ENCODE measurements at regions not wholly inside any gene's neighbourhood (a gene's known extent, or its start where the extent isn't known, plus 50 kb on each side); places are given as distances from the start of the nearest gene placed in this dataset.

- no peak overlapping the region for H3K27ac ChIP-seq (ENCODE audit: low read depth, low read length)
- no peaks in the 10 kb centered on the region for H3K9me3 ChIP-seq (ENCODE audit: control insufficient read depth in 3 of 3, low read length in 3 of 3)
- no peaks in the 10 kb centered on the region for H3K4me1 ChIP-seq (ENCODE audit: control insufficient read depth in 3 of 3, insufficient read depth in 3 of 3, low read length in 3 of 3)
- no peaks in the 10 kb centered on the region for H3K27me3 ChIP-seq (ENCODE audit: control insufficient read depth in 3 of 3, insufficient read depth in 3 of 3, low read length in 3 of 3)
- no peaks in the 10 kb centered on the region for H3K36me3 ChIP-seq (ENCODE audit: control insufficient read depth in 3 of 3, insufficient read depth in 3 of 3, low read length in 3 of 3)
- H3K9ac ChIP-seq (ENCODE audit: low read depth in 1 of 3, low read length in 3 of 3) = no peak overlapping the region
- H3K4me3 ChIP-seq (ENCODE audit: low read length in 3 of 3) = no peak overlapping the region
Observed at GRCh38 chr5:165076686-165077085, 1571.3 kb downstream of the MAT2B start.

DNA sequence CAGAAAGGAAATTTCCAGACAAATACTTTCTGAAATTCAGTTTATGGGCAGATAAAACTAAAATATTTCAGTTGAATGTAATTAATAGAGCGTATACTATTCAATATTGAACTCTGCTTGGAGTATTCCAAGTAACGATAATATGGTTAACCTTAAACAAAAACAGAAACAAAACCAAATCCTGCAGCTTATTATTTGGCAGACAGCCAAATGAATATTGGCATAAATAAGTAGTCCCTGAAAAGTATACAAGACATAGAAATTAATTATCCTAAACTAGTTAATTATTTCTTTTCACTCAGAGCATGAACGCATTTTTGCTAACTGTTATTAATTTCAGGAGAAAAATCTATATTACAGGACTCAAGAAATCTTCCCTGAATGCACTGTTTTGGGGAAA, 1574.0 kb downstream of the MAT2B start:
- Histone ChIP-seq H3K9ac (ENCODE audit: low read depth in 1 of 3, low read length in 3 of 3) (no peak overlapping the region), H3K27ac (ENCODE audit: low read depth, low read length) (no peak overlapping the region), H3K4me1 (ENCODE audit: control insufficient read depth in 3 of 3, insufficient read depth in 3 of 3, low read length in 3 of 3) (no peaks in the 10 kb centered on the region), H3K36me3 (ENCODE audit: control insufficient read depth in 3 of 3, insufficient read depth in 3 of 3, low read length in 3 of 3) (no peaks in the 10 kb centered on the region), H3K9me3 (ENCODE audit: control insufficient read depth in 3 of 3, low read length in 3 of 3) (no peaks in the 10 kb centered on the region), H3K4me3 (ENCODE audit: low read length in 3 of 3) (no peak overlapping the region), H3K27me3 (ENCODE audit: control insufficient read depth in 3 of 3, insufficient read depth in 3 of 3, low read length in 3 of 3) (no peaks in the 10 kb centered on the region)

DNA sequence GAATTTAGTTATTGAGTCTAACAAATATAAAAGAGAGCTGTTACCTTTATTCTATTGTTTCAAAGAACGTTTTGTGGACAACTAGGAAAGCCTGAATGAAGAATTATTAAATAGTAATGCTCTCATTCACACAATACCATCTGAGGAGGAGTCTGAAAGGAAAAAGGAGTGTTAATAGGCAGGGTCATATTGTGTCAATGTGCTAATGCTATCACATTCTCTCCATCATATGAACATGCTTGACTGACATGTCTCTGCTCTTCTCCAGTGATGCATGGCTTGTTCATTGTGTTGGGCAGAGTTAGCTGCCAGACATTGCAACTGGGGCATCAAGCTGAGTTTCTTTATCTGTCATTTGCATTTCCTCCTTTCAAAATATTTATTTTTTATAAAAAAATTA, 1578.0 kb downstream of the MAT2B start:
- no peaks in the 10 kb centered on the region for H3K9me3 ChIP-seq (ENCODE audit: control insufficient read depth in 3 of 3, low read length in 3 of 3)
- no peaks in the 10 kb centered on the region for H3K36me3 ChIP-seq (ENCODE audit: control insufficient read depth in 3 of 3, insufficient read depth in 3 of 3, low read length in 3 of 3)
- H3K9ac ChIP-seq (ENCODE audit: low read depth in 1 of 3, low read length in 3 of 3) = no peak overlapping the region
- no peaks in the 10 kb centered on the region for H3K4me1 ChIP-seq (ENCODE audit: control insufficient read depth in 3 of 3, insufficient read depth in 3 of 3, low read length in 3 of 3)
- no peaks in the 10 kb centered on the region for H3K27me3 ChIP-seq (ENCODE audit: control insufficient read depth in 3 of 3, insufficient read depth in 3 of 3, low read length in 3 of 3)
- H3K4me3 ChIP-seq (ENCODE audit: low read length in 3 of 3) = no peak overlapping the region
- no peak overlapping the region for H3K27ac ChIP-seq (ENCODE audit: low read depth, low read length)

DNA sequence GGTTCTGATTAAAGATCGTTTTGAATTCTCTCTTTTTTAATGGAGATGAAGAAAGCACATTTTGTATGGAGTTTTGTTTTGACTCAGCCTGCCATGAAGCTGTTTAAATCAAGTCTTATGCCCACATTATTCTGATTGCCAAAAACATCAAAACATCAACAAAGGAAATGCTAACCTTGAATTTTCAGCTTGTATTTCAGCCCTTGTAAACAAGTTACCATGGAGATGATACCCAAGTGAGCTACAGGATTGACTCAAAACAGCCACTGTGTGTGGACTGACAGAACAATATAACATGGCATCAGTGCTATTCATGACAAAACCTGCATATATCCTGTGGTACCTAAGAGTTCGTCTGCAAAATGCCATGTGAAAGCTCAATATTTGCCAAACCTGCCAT, 1581.0 kb downstream of the MAT2B start:
- no peaks in the 10 kb centered on the region for H3K27me3 ChIP-seq (ENCODE audit: control insufficient read depth in 3 of 3, insufficient read depth in 3 of 3, low read length in 3 of 3)
- H3K4me3 ChIP-seq (ENCODE audit: low read length in 3 of 3) = no peak overlapping the region
- H3K9ac ChIP-seq (ENCODE audit: low read depth in 1 of 3, low read length in 3 of 3) = no peak overlapping the region

DNA sequence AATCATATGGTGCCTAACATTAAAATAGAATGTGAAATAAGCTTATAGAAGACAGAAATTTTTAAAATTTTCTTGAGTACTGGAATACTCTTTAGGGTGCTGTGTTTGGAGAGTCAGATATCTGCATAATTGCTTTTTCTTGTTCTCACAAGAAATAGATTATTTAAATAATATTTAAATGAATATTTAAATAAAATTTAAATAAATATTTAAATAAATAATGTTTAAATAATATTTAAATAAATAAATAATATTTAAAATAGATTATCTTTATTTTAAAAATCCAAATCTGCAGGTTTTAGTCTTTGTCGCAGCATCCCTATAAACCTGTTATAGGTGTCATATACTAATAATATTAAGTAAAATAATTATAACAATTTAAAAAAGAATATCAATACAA, 1589.4 kb downstream of the MAT2B start:
- Histone ChIP-seq H3K36me3 (ENCODE audit: control insufficient read depth in 3 of 3, insufficient read depth in 3 of 3, low read length in 3 of 3) (no peaks in the 10 kb centered on the region), H3K4me3 (ENCODE audit: low read length in 3 of 3) (no peak overlapping the region), H3K9ac (ENCODE audit: low read depth in 1 of 3, low read length in 3 of 3) (no peak overlapping the region), H3K4me1 (ENCODE audit: control insufficient read depth in 3 of 3, insufficient read depth in 3 of 3, low read length in 3 of 3) (no peaks in the 10 kb centered on the region), H3K9me3 (ENCODE audit: control insufficient read depth in 3 of 3, low read length in 3 of 3) (no peaks in the 10 kb centered on the region), H3K27me3 (ENCODE audit: control insufficient read depth in 3 of 3, insufficient read depth in 3 of 3, low read length in 3 of 3) (no peaks in the 10 kb centered on the region), H3K27ac (ENCODE audit: low read depth, low read length) (no peak overlapping the region)

More for the DNA sequence above, 1581.0 kb downstream of the MAT2B start:
- H3K9me3 ChIP-seq (ENCODE audit: control insufficient read depth in 3 of 3, low read length in 3 of 3) = no peaks in the 10 kb centered on the region
- no peak overlapping the region for H3K27ac ChIP-seq (ENCODE audit: low read depth, low read length)
- H3K36me3 ChIP-seq (ENCODE audit: control insufficient read depth in 3 of 3, insufficient read depth in 3 of 3, low read length in 3 of 3) = no peaks in the 10 kb centered on the region
- H3K4me1 ChIP-seq (ENCODE audit: control insufficient read depth in 3 of 3, insufficient read depth in 3 of 3, low read length in 3 of 3) = no peaks in the 10 kb centered on the region

DNA sequence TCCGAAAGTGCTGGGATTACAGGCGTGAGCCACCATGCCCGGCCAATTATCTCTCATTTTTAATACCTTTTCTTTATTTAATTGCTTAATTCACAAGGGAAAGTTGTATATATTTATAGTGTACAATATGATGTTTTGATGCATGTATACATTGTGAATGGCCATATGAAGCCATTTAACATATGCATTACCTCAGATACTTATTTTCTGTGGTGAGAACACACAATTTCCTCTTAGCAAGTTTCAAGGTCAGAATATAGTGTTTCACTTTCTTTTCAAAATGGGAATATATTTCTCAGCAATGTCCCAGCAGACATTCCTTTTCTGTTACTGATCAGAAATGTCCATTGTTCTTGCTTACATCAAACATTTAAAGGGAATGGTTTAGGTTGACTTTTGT, 1596.3 kb downstream of the MAT2B start:
- H3K27ac ChIP-seq (ENCODE audit: low read depth, low read length) = no peak overlapping the region
- no peak overlapping the region for H3K4me3 ChIP-seq (ENCODE audit: low read length in 3 of 3)
- H3K36me3 ChIP-seq (ENCODE audit: control insufficient read depth in 3 of 3, insufficient read depth in 3 of 3, low read length in 3 of 3) = no peaks in the 10 kb centered on the region
- no peaks in the 10 kb centered on the region for H3K27me3 ChIP-seq (ENCODE audit: control insufficient read depth in 3 of 3, insufficient read depth in 3 of 3, low read length in 3 of 3)
- no peaks in the 10 kb centered on the region for H3K9me3 ChIP-seq (ENCODE audit: control insufficient read depth in 3 of 3, low read length in 3 of 3)
- H3K4me1 ChIP-seq (ENCODE audit: control insufficient read depth in 3 of 3, insufficient read depth in 3 of 3, low read length in 3 of 3) = no peaks in the 10 kb centered on the region
- no peak overlapping the region for H3K9ac ChIP-seq (ENCODE audit: low read depth in 1 of 3, low read length in 3 of 3)

DNA sequence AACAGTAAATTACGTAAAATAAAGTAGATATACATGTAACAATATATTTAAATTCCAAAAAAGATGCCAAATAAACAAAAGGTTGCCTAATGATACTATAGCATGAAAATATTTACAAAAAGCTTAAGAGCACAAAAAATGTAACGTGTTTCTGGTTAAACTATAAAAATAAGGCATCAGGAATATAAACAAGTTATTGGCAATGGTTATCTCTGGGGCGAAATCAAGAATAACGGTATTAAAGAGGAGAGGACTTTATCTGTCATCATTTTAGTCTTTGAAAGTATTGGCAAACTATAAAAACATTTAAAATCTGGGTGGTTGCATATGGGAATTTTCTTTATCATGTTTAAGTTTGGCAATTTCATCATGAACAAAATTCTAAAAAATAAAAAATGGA, 1599.2 kb downstream of the MAT2B start:
- no peaks in the 10 kb centered on the region for H3K4me1 ChIP-seq (ENCODE audit: control insufficient read depth in 3 of 3, insufficient read depth in 3 of 3, low read length in 3 of 3)
- H3K9me3 ChIP-seq (ENCODE audit: control insufficient read depth in 3 of 3, low read length in 3 of 3) = no peaks in the 10 kb centered on the region
- H3K4me3 ChIP-seq (ENCODE audit: low read length in 3 of 3) = no peak overlapping the region
- H3K9ac ChIP-seq (ENCODE audit: low read depth in 1 of 3, low read length in 3 of 3) = no peak overlapping the region
- H3K27me3 ChIP-seq (ENCODE audit: control insufficient read depth in 3 of 3, insufficient read depth in 3 of 3, low read length in 3 of 3) = no peaks in the 10 kb centered on the region
- H3K27ac ChIP-seq (ENCODE audit: low read depth, low read length) = no peak overlapping the region
- no peaks in the 10 kb centered on the region for H3K36me3 ChIP-seq (ENCODE audit: control insufficient read depth in 3 of 3, insufficient read depth in 3 of 3, low read length in 3 of 3)

- no peak overlapping the region for H3K4me3 ChIP-seq (ENCODE audit: low read length in 3 of 3)
- no peaks in the 10 kb centered on the region for H3K9me3 ChIP-seq (ENCODE audit: control insufficient read depth in 3 of 3, low read length in 3 of 3)
- no peaks in the 10 kb centered on the region for H3K4me1 ChIP-seq (ENCODE audit: control insufficient read depth in 3 of 3, insufficient read depth in 3 of 3, low read length in 3 of 3)
- no peak overlapping the region for H3K27ac ChIP-seq (ENCODE audit: low read depth, low read length)
- H3K27me3 ChIP-seq (ENCODE audit: control insufficient read depth in 3 of 3, insufficient read depth in 3 of 3, low read length in 3 of 3) = no peaks in the 10 kb centered on the region
- H3K36me3 ChIP-seq (ENCODE audit: control insufficient read depth in 3 of 3, insufficient read depth in 3 of 3, low read length in 3 of 3) = no peaks in the 10 kb centered on the region
- H3K9ac ChIP-seq (ENCODE audit: low read depth in 1 of 3, low read length in 3 of 3) = no peak overlapping the region
Observed at GRCh38 chr5:165108809-165109208, 1603.4 kb downstream of the MAT2B start.

DNA sequence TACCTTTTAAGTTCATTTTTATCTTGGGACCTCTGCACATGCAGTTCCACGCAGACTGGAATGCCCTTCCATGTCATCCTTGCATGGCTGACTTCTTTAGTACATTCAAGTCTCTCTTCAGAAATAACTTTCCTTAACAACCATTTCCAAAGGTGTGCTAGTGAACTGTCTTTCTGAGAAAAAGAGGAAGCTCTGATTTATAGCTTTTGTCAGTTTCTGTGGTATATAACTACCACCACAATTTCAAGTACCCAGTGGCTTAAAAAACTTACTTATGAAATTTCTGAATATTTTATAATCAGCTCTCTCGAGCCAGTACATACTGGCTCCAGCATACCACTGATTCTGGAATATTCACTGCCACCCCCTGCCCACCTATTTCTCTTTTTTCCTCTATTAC, 1613.8 kb downstream of the MAT2B start:
- Histone ChIP-seq H3K9ac (ENCODE audit: low read depth in 1 of 3, low read length in 3 of 3) (no peak overlapping the region), H3K4me3 (ENCODE audit: low read length in 3 of 3) (no peak overlapping the region), H3K27ac (ENCODE audit: low read depth, low read length) (no peak overlapping the region), H3K27me3 (ENCODE audit: control insufficient read depth in 3 of 3, insufficient read depth in 3 of 3, low read length in 3 of 3) (no peaks in the 10 kb centered on the region), H3K4me1 (ENCODE audit: control insufficient read depth in 3 of 3, insufficient read depth in 3 of 3, low read length in 3 of 3) (no peaks in the 10 kb centered on the region), H3K9me3 (ENCODE audit: control insufficient read depth in 3 of 3, low read length in 3 of 3) (no peaks in the 10 kb centered on the region), H3K36me3 (ENCODE audit: control insufficient read depth in 3 of 3, insufficient read depth in 3 of 3, low read length in 3 of 3) (no peaks in the 10 kb centered on the region)

DNA sequence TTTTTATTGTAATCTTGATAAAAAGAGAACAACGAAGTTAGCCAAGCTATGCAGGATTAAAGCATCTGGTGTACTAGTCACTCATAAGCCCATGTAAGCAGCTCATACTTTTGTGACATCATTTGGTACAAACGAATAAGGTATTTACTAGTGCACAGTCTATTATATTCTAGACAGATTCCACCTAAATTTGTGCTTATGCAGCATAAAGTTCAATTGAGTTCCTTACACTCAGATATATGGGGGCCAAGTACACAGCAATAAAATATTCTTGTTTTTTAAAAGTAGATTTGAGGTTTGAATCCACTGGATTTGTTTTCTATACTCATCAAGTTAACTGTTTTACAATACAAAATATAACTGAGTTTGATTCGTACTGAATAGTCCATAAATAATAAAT, 1621.2 kb downstream of the MAT2B start:
- no peaks in the 10 kb centered on the region for H3K9me3 ChIP-seq (ENCODE audit: control insufficient read depth in 3 of 3, low read length in 3 of 3)
- no peak overlapping the region for H3K27ac ChIP-seq (ENCODE audit: low read depth, low read length)
- H3K9ac ChIP-seq (ENCODE audit: low read depth in 1 of 3, low read length in 3 of 3) = no peak overlapping the region
- no peaks in the 10 kb centered on the region for H3K27me3 ChIP-seq (ENCODE audit: control insufficient read depth in 3 of 3, insufficient read depth in 3 of 3, low read length in 3 of 3)
- H3K4me1 ChIP-seq (ENCODE audit: control insufficient read depth in 3 of 3, insufficient read depth in 3 of 3, low read length in 3 of 3) = no peaks in the 10 kb centered on the region
- no peak overlapping the region for H3K4me3 ChIP-seq (ENCODE audit: low read length in 3 of 3)
- no peaks in the 10 kb centered on the region for H3K36me3 ChIP-seq (ENCODE audit: control insufficient read depth in 3 of 3, insufficient read depth in 3 of 3, low read length in 3 of 3)

DNA sequence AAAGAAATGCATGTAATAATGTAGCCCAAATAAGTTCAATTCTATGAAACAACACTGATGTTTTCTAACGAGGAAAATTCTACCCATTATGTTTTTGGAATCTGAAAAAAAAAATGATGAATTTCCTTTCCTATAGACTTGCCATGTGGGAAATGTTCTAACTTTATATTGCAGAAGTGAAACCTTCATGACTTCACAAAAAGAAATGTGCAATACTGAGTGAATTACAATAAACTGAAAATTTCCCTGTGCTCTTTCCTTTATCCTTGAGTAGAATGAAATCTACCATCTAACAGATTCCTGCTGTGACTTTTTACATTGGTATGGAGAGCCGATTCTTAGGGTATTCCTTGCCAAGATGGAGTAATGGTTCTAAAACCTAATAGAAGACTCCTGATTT, 1622.5 kb downstream of the MAT2B start:
- Histone ChIP-seq H3K27ac (ENCODE audit: low read depth, low read length) (no peak overlapping the region), H3K36me3 (ENCODE audit: control insufficient read depth in 3 of 3, insufficient read depth in 3 of 3, low read length in 3 of 3) (no peaks in the 10 kb centered on the region), H3K4me1 (ENCODE audit: control insufficient read depth in 3 of 3, insufficient read depth in 3 of 3, low read length in 3 of 3) (no peaks in the 10 kb centered on the region), H3K4me3 (ENCODE audit: low read length in 3 of 3) (no peak overlapping the region), H3K27me3 (ENCODE audit: control insufficient read depth in 3 of 3, insufficient read depth in 3 of 3, low read length in 3 of 3) (no peaks in the 10 kb centered on the region), H3K9me3 (ENCODE audit: control insufficient read depth in 3 of 3, low read length in 3 of 3) (no peaks in the 10 kb centered on the region), H3K9ac (ENCODE audit: low read depth in 1 of 3, low read length in 3 of 3) (no peak overlapping the region)

All from skeletal muscle tissue (tissue), 3 donors.